C4-2B (cell line): ENCODE measurements at regions not wholly inside any gene's neighbourhood (a gene's known extent, or its start where the extent isn't known, plus 50 kb on each side); places are given as distances from the start of the nearest gene placed in this dataset.
"Not testable (repeated sequence)": the region's sequence is repeated elsewhere in the genome, so short reads cannot be mapped to it uniquely, and the experiment has no call there.

Experiments used
- H3K27ac ChIP-seq: fragments of 450-650 bp; 2 replicates; pipeline ENCODE4 v1.5.1; 2017
- CTCF ChIP-seq: fragments of 450-650 bp; conservative IDR thresholded peaks from 2 replicates; pipeline ENCODE4 v1.5.1; 2017; ENCODE audit warnings: mild to moderate bottlenecking
- ZFX ChIP-seq: fragments of 450-650 bp; IDR thresholded peaks from 2 replicates; pipeline ENCODE4 v1.6.1; 2017

- H3K27ac ChIP-seq = no peak overlapping the region
- no peak for TF ChIP-seq CTCF
- TF ChIP-seq ZFX = no peak
Measured at GRCh38 chr10:109215291-109216075, 707.8 kb downstream of the XPNPEP1 start.

DNA sequence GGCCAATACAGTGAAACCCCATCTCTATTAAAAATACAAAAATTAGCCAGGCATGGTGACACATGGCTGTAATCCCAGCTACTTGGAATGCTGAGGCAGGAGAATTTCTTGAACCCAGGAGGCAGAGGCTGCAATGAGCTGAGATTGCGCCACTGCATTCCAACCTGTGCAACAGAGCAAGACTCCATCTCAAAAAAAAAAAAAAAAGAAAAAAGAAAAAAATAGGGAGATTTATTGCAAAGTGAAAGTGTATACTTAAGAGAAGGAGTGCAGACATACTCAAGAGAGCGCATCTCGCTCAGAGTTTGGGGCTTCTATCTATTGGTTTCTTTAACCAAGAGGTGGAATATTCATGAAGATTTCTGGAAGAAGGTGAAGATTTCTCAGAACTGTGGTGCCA lies 708.4 kb downstream of the XPNPEP1 start:
- not testable (repeated sequence) for H3K27ac ChIP-seq

DNA sequence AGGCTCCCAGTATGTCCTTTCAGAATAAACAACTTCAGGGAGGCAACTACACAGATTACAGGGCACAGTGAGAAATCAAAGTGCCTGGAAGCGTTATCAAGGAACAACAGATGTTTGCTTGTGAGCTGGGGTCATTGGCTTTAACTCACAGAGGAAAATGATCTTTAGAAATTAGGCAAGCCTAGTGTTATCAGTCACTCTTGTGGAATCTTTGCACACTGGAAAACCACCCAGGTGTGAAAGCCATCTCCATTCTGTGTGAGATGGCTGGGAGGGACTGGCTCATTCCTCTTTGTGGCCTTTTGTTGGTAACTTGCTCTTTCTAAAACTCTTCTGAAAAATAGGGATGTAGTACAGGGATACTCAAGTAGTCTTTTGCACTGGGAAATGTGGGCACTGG lies 716.0 kb downstream of the XPNPEP1 start:
- no peak overlapping the region for H3K27ac ChIP-seq
- no peak for TF ChIP-seq ZFX
- TF ChIP-seq CTCF = no peak

DNA sequence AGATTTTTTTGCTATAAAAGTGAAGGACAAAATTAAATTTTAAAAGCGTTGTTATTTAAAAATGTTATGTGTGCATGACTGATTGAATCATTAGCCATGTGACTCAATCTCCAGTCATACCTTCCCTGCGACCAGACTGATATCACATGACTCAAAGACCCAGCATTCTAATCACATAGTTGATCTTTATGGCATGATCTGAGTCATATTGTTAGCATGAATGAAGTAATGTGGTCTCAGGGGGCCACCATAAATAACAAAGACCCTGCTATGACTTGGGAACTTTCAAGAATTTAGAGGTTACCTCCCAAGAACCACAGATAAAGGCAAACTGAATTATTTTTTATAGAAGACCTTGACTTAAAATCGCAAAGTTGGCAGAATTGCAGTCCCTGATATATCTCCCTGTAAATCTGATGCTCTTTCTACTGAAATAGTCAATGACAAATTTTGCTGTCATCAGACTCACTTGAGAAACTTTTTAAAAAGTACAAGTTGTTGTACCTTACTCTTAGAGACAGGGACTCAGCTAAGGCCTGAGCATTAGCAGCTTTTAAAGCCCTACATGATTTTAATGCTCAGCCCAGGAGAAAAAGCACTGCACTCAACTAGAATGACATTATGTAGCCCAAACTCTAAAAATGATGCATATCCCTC lies 717.3 kb downstream of the XPNPEP1 start:
- TF ChIP-seq ZFX = no peak
- no peak for TF ChIP-seq CTCF
- H3K27ac ChIP-seq = no peak overlapping the region

- TF ChIP-seq CTCF (no peak), ZFX (no peak)
- no peak overlapping the region for H3K27ac ChIP-seq
Measured at GRCh38 chr10:109203646-109204353, 719.5 kb downstream of the XPNPEP1 start.

DNA sequence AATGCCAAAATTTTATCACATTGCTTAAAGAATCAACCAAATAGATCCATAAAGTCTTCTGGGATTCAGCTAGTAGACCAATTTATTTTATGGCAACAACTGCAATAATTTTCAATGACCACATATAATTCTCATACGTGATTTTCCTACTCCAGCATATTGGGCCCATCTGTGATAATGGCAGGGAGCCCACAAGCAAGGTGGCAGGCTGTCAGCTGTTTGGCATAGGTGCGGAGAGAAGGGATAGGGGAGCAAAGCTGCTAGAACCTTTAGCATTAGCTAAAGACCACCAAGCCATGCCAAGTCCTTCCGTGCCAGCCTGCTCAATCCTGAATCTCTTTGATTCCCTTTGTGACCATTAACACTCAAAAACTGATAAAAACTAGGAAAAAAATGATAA lies 721.2 kb downstream of the XPNPEP1 start:
- TF ChIP-seq CTCF = no peak
- no peak for TF ChIP-seq ZFX

DNA sequence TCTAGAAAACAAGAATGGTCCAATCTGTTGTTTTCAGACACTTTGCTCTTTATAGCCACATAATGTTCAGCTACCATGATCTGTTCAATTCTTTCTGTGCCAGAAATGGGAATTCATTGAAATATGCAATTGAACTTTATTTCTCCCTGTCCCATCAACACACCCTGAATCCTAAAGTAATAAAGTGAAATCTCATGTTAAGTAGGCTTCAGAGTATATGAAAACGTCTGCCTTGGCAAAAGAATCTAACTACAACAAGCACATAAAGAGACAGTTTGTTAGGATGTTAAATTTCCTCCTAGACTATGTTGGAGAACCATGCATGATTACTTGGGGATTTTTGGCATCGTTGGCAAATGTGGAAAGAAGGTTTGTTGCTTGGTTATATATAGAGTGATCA lies 722.7 kb downstream of the XPNPEP1 start:
- H3K27ac ChIP-seq = no peak overlapping the region
- TF ChIP-seq ZFX (no peak), CTCF (no peak)

More for the DNA sequence above, 721.2 kb downstream of the XPNPEP1 start:
- no peak overlapping the region for H3K27ac ChIP-seq
